ENCODE measurements at regions not wholly inside any gene's neighbourhood (a gene's known extent, or its start where the extent isn't known, plus 50 kb on each side); places are given as distances from the start of the nearest gene placed in this dataset.

DNA sequence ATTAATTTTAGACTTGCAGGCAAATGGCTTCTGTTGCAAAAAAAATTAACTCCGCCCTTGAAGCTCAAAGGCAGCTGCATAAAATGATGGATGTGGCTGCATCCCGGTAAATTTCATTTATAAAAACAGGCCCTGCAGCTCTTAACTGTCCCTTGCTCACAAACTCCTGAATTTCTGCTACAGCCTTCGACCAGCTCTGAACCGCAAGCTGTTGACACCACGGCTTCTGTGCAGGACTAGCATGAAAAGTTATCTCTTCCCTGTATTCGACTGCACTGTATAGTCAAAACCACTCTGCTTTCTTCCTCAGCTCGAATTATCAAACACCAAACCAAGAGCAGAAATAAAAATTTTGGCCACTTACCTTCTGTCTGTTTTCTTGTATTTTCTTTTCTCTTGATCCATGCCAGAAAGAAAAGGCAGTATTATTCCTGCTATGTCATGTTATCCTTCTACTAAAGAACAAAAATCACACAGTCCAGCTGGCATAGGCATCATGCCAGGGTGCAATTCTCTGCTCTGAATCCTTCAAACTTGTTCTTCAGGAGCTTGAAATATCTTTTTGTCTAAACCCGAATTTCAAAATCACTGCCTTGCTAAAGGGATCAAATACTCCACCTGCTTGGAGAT, 195.5 kb upstream of the NCAM2 start:
- TF ChIP-seq CTCF (IDR thresholded peaks at IDR 0.05; ENCODE audit: low read length) (no peak), EZH2 (optimal IDR thresholded peaks at IDR 0.05; ENCODE audit: low read depth, low read length) (no peak), EZH2phosphoT487 (IDR thresholded peaks at IDR 0.05; ENCODE audit: low read length) (no peak)

All from MM.1S (cell line).